ENCODE measurements at regions not wholly inside any gene's neighbourhood (a gene's known extent, or its start where the extent isn't known, plus 50 kb on each side); places are given as distances from the start of the nearest gene placed in this dataset.

DNA sequence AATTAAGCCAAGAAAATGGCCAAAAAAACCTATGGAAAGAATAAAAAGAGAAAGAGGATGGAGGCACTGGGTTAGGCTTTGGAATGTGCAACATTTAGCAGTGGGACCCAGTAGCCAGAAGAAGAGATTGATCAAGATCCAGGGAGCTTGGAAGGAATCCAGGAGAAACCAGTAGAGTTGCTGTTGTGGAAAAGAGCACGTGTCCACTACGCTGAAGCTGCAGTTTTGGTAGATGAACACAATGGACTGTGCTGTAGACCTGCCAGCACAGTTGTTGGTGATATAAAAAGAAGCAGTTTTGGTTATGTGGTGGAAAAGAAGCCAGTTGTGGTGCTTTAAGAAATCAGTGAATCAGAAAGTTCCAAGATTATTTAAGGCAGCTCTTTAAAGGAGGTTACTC lies 802.2 kb upstream of the POM121L12 start:
- Histone ChIP-seq H3K4me1 (no peaks in the 10 kb centered on the region), H3K4me3 (ENCODE audit: low read depth, low read length) (no peak overlapping the region), H3K9me3 (peaks cover 8% of the 10 kb centered on the region), H3K36me3 (ENCODE audit: control insufficient read depth, insufficient read depth, low read length) (no peaks in the 10 kb centered on the region), H3K27me3 (replicated peaks; ENCODE audit: control insufficient read depth, insufficient read depth, low read length) (no peaks in the 10 kb centered on the region)
- Mint-ChIP-seq H3K36me3 (ENCODE audit: insufficient read depth, unreplicated experiment) (no peaks in the 10 kb centered on the region), H3K4me3 (ENCODE audit: unreplicated experiment) (no peak overlapping the region), H3K4me1 (ENCODE audit: low read depth, unreplicated experiment) (no peaks in the 10 kb centered on the region), H3K9me3 (ENCODE audit: unreplicated experiment) (peaks cover 45% of the 10 kb centered on the region), H3K27ac (ENCODE audit: unreplicated experiment) (no peak overlapping the region), H3K27me3 (ENCODE audit: insufficient read depth, unreplicated experiment) (no peaks in the 10 kb centered on the region)
- ChIA-PET CTCF (no interaction called here), POLR2A (no interaction called here)
- intact Hi-C loops (cut with micrococcal nuclease; ENCODE audit: unreplicated experiment), result no loop called here
- BruUV-seq (replicated peaks), result no TSS peak
- TF ChIP-seq CTCF (IDR thresholded peaks at IDR 0.05; ENCODE audit: insufficient read depth in 1 of 2, low read depth in 1 of 2, low read length in 1 of 2, severe bottlenecking in 1 of 2, unreplicated experiment in 1 of 2), result no peak
- DNase-seq, result no peak

- H3K9me3 Mint-ChIP-seq (ENCODE audit: unreplicated experiment), result no peaks in the 10 kb centered on the region
- H3K27me3 Mint-ChIP-seq (ENCODE audit: insufficient read depth, unreplicated experiment), result no peaks in the 10 kb centered on the region
- ChIA-PET CTCF (no interaction called here), POLR2A (no interaction called here)
- Histone ChIP-seq H3K9me3 (0 out of 2 replicates have a peak, but pooled peaks cover 4% of the 10 kb centered on the region), H3K4me1 (no peaks in the 10 kb centered on the region), H3K27me3 (replicated peaks; ENCODE audit: control insufficient read depth, insufficient read depth, low read length) (no peaks in the 10 kb centered on the region), H3K4me3 (ENCODE audit: low read depth, low read length) (no peak overlapping the region), H3K36me3 (ENCODE audit: control insufficient read depth, insufficient read depth, low read length) (no peaks in the 10 kb centered on the region)
- H3K4me3 Mint-ChIP-seq (ENCODE audit: unreplicated experiment), result no peak overlapping the region
- no peak for TF ChIP-seq CTCF (IDR thresholded peaks at IDR 0.05; ENCODE audit: insufficient read depth in 1 of 2, low read depth in 1 of 2, low read length in 1 of 2, severe bottlenecking in 1 of 2, unreplicated experiment in 1 of 2)
- BruUV-seq (replicated peaks), result no TSS peak
- no peak overlapping the region for H3K27ac Mint-ChIP-seq (ENCODE audit: unreplicated experiment)
- no peaks in the 10 kb centered on the region for H3K4me1 Mint-ChIP-seq (ENCODE audit: low read depth, unreplicated experiment)
- intact Hi-C loops (cut with micrococcal nuclease; ENCODE audit: unreplicated experiment), result no loop called here
- DNase-seq, result no peak
- no peaks in the 10 kb centered on the region for H3K36me3 Mint-ChIP-seq (ENCODE audit: insufficient read depth, unreplicated experiment)
Measured at GRCh38 chr7:52211930-52212329, 823.5 kb upstream of the POM121L12 start.

DNA sequence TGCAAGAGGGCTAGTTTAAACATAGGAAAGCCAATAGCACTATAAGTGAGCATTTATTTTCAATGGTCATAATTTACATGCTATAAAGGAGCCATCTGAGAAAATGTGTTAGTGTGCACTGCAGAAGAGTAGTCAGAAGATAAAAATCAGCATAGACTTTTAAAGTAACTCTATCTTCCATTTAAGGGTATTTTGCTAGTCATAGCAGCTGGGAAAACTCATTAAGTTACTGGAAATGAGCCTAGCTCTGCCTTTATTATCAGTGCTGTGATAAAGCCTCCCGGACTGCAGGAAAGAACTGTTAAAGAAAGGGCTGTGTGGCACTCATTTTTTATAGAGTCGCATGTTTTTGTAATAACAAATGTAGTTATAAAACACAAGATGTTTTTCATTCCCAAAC lies 825.8 kb upstream of the POM121L12 start:
- Histone ChIP-seq H3K27me3 (replicated peaks; ENCODE audit: control insufficient read depth, insufficient read depth, low read length) (no peaks in the 10 kb centered on the region), H3K4me1 (no peaks in the 10 kb centered on the region), H3K4me3 (ENCODE audit: low read depth, low read length) (no peak overlapping the region), H3K9me3 (0 out of 2 replicates have a peak, but pooled peaks cover 4% of the 10 kb centered on the region), H3K36me3 (ENCODE audit: control insufficient read depth, insufficient read depth, low read length) (no peaks in the 10 kb centered on the region)
- Mint-ChIP-seq H3K27ac (ENCODE audit: unreplicated experiment) (no peak overlapping the region), H3K4me1 (ENCODE audit: low read depth, unreplicated experiment) (no peaks in the 10 kb centered on the region), H3K4me3 (ENCODE audit: unreplicated experiment) (no peak overlapping the region), H3K36me3 (ENCODE audit: insufficient read depth, unreplicated experiment) (no peaks in the 10 kb centered on the region), H3K9me3 (ENCODE audit: unreplicated experiment) (no peaks in the 10 kb centered on the region), H3K27me3 (ENCODE audit: insufficient read depth, unreplicated experiment) (no peaks in the 10 kb centered on the region)
- no peak for TF ChIP-seq CTCF (IDR thresholded peaks at IDR 0.05; ENCODE audit: insufficient read depth in 1 of 2, low read depth in 1 of 2, low read length in 1 of 2, severe bottlenecking in 1 of 2, unreplicated experiment in 1 of 2)
- intact Hi-C loops (cut with micrococcal nuclease; ENCODE audit: unreplicated experiment), result no loop called here
- CTCF ChIA-PET, result no interaction called here
- BruUV-seq (replicated peaks), result no TSS peak
- POLR2A ChIA-PET, result no interaction called here
- DNase-seq, result no peak

All from Caco-2 (cell line).